PC-9 (cell line): ENCODE measurements at regions not wholly inside any gene's neighbourhood (a gene's known extent, or its start where the extent isn't known, plus 50 kb on each side); places are given as distances from the start of the nearest gene placed in this dataset.

Experiments
- BruUV-seq: library from RNA; stranded (reverse); fragments of 400-500 nt; replicated peaks from 2 replicates; lab custom pipeline; 2021; lab: Mats Ljungman, UMichigan
- CTCF ChIA-PET: fragments of 300-600 bp; sonication (Branson Sonifier 250); formaldehyde crosslinking; loops from one replicate; lab custom pipeline; 2022; ENCODE audit warnings: antibody characterized with exemption; lab: Charles Lee
- POLR2A ChIA-PET: fragments of 300-600 bp; sonication (Branson Sonifier 250); formaldehyde crosslinking; loops from one replicate; lab custom pipeline; 2022; ENCODE audit warnings: antibody characterized with exemption; ENCODE audit not compliant: unreplicated experiment; lab: Charles Lee
- DNase-seq, 2 experiments: peaks; one replicate each; pipeline versions ENCODE4 v3.0.0 to v3.0.0-alpha.2; 2015 to 2022; ENCODE audit warnings: mixed read lengths in 1 of 2
- H2AFZ ChIP-seq: fragments of 200-600 bp; sonication (generic); 2 replicates; pipeline ENCODE4 v1.8.1; 2017; ENCODE audit warnings: antibody characterized with exemption
- H3F3A ChIP-seq: fragments of 200-600 bp; sonication (generic); 2 replicates; pipeline ENCODE4 v1.8.1; 2017; ENCODE audit warnings: antibody characterized with exemption, mild to moderate bottlenecking, low read depth; ENCODE audit not compliant: insufficient read depth
- H3K27ac ChIP-seq: fragments of 200-600 bp; sonication (generic); 2 replicates; pipeline ENCODE4 v1.6.1; 2016; ENCODE audit warnings: mixed run types
- H3K27me3 ChIP-seq: fragments of 200-600 bp; sonication (generic); 2 replicates; pipeline ENCODE4 v1.6.1; 2016; ENCODE audit warnings: low read depth, mixed run types; ENCODE audit not compliant: insufficient read depth
- H3K36me3 ChIP-seq: fragments of 200-600 bp; sonication (generic); 2 replicates; pipeline ENCODE4 v1.6.1; 2016; ENCODE audit warnings: low read depth, mixed run types
- H3K4me1 ChIP-seq: fragments of 200-600 bp; sonication (generic); replicated peaks from 2 replicates; pipeline ENCODE4 v1.6.1; 2016; ENCODE audit warnings: mixed run types; ENCODE audit not compliant: insufficient read depth
- H3K4me2 ChIP-seq: fragments of 200-600 bp; sonication (generic); 2 replicates; pipeline ENCODE4 v1.6.1; 2017; ENCODE audit warnings: mixed run types
- H3K4me3 ChIP-seq: fragments of 200-600 bp; sonication (generic); 2 replicates; pipeline ENCODE4 v1.6.1; 2016; ENCODE audit warnings: mixed run types
- H3K79me2 ChIP-seq: fragments of 200-600 bp; sonication (generic); 2 replicates; pipeline ENCODE4 v1.6.1; 2017; ENCODE audit warnings: low read depth, mixed run types
- H3K9me2 ChIP-seq: fragments of 200-600 bp; sonication (generic); 2 replicates; pipeline ENCODE4 v1.8.1; 2017; ENCODE audit warnings: mild to moderate bottlenecking; ENCODE audit not compliant: insufficient read depth
- H3K9me3 ChIP-seq: fragments of 200-600 bp; sonication (generic); 2 replicates; pipeline ENCODE4 v1.8.1; 2016; ENCODE audit warnings: low read depth; ENCODE audit not compliant: insufficient read depth
- H4K20me1 ChIP-seq: fragments of 200-600 bp; sonication (generic); 2 replicates; pipeline ENCODE4 v1.8.1; 2017; ENCODE audit not compliant: insufficient read depth
- CTCF ChIP-seq: fragments of 200-600 bp; sonication (generic); conservative IDR thresholded peaks from 2 replicates; pipeline ENCODE4 v1.6.1; 2017; ENCODE audit warnings: mixed run types, antibody characterized with exemption, mild to moderate bottlenecking, moderate library complexity
- EZH2 ChIP-seq: fragments of 200-600 bp; sonication (generic); IDR thresholded peaks from 2 replicates; pipeline ENCODE4 v1.8.0; 2017; ENCODE audit warnings: antibody characterized with exemption, low read depth
- intact Hi-C: fragments of 100-400 bp; cut with micrococcal nuclease; formaldehyde crosslinking; loops from one replicate; pipeline ENCODE4 v1.10.0; 2022; ENCODE audit not compliant: unreplicated experiment

DNA sequence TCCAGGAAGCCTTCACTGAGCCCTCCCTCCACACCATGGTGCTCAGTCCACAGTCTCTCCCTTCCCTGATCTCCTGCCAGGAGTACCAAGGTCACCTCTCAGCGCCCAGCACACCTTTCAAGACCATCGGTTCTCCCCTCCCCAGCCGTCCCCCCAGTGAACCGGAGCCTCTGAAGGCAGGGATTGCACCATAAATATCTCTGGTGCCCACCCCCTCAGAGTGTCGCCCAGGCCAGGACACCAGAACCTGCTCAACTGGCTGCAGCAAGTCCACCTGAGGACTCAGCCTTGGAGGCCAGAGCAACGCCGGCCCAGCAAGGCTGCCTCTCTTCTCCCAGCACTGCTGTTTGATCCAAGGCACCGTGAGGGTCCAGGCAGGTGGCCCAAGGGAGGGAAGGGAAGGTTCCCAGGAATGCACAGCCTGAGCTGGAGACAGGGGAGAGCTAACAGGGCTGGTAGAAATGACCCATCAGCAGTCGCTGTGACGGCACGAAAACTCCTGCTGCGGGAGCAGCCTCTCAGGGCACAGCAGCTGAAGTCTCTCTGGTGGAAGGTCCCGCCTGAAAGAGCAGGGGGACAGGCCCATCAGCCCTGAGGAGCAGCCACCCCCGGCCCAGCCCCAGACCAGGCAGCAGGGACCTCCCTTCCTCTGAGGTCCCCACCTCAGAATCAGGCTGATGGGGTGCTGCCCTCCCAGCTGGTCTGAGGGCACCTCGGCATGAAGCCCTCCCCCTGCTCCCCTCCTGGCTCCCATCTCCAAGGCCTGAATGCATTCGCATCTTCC is 80.3 kb downstream of the BUD13 start:
- H3K79me2 ChIP-seq, result no peaks in the 10 kb centered on the region
- H2AFZ ChIP-seq, result no peak overlapping the region
- no peak overlapping the region for H3K4me2 ChIP-seq
- H3K4me1 ChIP-seq, result peaks cover 6% of the 10 kb centered on the region; the same call in 1 of the 2 replicates
- intact Hi-C loops, result loop anchor here (5.0 kb wide), 1 partner anchor 1355 kb away; no protein-coding TSS in a partner anchor
- TF ChIP-seq CTCF (no peak), EZH2 (no peak)
- no peaks in the 10 kb centered on the region for H3K36me3 ChIP-seq
- H3K9me2 ChIP-seq, result no peaks in the 10 kb centered on the region
- ChIA-PET POLR2A (interaction anchor here (0.6 kb wide), 1 partner anchor 55 kb away, joined by 4 read pairs; no protein-coding TSS in a partner anchor), CTCF (interaction anchor here (0.7 to 1.0 kb wide), 2 partner anchors 452 to 1358 kb away, joined by 4 to 6 read pairs; partner anchors contain the start of gene PAFAH1B2)
- no peak overlapping the region for H3K27ac ChIP-seq
- H3K27me3 ChIP-seq, result peaks cover 22% of the 10 kb centered on the region
- H3F3A ChIP-seq, result no peaks in the 10 kb centered on the region
- H3K9me3 ChIP-seq, result no peaks in the 10 kb centered on the region
- H3K4me3 ChIP-seq, result no peak overlapping the region
- DNase-seq, result no peak
- BruUV-seq, result no TSS peak
- H4K20me1 ChIP-seq, result no peaks in the 10 kb centered on the region

DNA sequence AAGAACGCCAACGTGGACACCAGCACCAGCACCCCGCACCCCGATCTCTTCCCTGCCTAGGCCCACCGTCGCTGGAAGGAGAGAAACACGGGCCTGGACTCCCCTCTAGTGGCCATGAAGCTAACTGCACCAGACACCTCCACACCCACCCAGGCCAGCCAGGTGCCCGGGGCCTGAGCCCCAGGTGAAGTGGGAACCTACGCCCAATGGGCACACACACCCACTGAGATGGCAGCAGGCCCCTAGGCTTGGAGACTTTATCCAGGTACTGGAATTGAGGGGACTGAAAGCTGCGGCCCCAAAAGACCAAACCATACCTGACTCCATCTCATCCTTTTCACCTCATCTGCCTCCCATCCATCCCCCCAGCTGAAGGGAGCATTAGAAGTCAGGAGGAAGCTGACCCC is 81.0 kb downstream of the BUD13 start:
- CTCF ChIA-PET, result interaction anchor here (0.7 to 1.0 kb wide), 2 partner anchors 453 to 1357 kb away, joined by 4 to 6 read pairs; partner anchors contain the start of gene PAFAH1B2
- Histone ChIP-seq H3K4me1 (peaks cover 2% of the 10 kb centered on the region; the same call in 1 of the 2 replicates), H4K20me1 (no peaks in the 10 kb centered on the region), H3K27me3 (peaks cover 21% of the 10 kb centered on the region), H3K36me3 (no peaks in the 10 kb centered on the region), H3K9me3 (no peaks in the 10 kb centered on the region), H3K27ac (no peak overlapping the region), H3K79me2 (no peaks in the 10 kb centered on the region), H2AFZ (no peak overlapping the region), H3K4me2 (no peak overlapping the region), H3K9me2 (no peaks in the 10 kb centered on the region), H3F3A (no peaks in the 10 kb centered on the region), H3K4me3 (no peak overlapping the region)
- intact Hi-C loops, result loop anchor here (5.0 kb wide), 1 partner anchor 1354 kb away; no protein-coding TSS in a partner anchor
- TF ChIP-seq EZH2 (no peak), CTCF (peak; percentile 98)
- peak in 1 of 2 experiments; percentile 44 for DNase-seq
- BruUV-seq, result no TSS peak
- POLR2A ChIA-PET, result interaction anchor here (0.6 kb wide), 1 partner anchor 56 kb away, joined by 4 read pairs; no protein-coding TSS in a partner anchor

DNA sequence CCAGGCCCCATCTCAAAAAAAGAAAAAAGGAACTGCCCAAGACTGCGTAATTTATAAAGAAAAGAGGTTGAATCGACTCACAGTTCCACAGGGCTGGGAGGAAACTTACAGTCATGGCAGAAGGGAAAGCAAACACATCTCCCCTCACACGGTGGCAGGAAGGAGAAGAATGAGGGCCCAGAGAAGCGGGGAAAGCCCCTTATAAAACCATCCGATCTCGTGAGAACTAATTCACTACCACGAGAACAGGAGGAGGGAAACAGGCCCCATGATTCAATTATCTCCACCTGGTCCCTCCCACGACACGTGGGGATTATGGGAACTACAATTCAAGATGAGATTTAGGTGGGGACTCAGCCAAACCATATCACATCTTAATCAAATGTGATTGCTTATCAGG is 82.2 kb downstream of the BUD13 start:
- Histone ChIP-seq H3F3A (no peaks in the 10 kb centered on the region), H3K79me2 (no peaks in the 10 kb centered on the region), H3K4me2 (no peak overlapping the region), H2AFZ (0 out of 2 replicates have a peak overlapping the region, but pooled peaks have one; percentile 1), H4K20me1 (no peaks in the 10 kb centered on the region), H3K9me2 (no peaks in the 10 kb centered on the region), H3K27me3 (peaks cover 32% of the 10 kb centered on the region), H3K4me1 (no peaks in the 10 kb centered on the region), H3K36me3 (no peaks in the 10 kb centered on the region), H3K27ac (no peak overlapping the region), H3K4me3 (no peak overlapping the region), H3K9me3 (no peaks in the 10 kb centered on the region)
- DNase-seq, result no peak
- ChIA-PET CTCF (no interaction called here), POLR2A (no interaction called here)
- TF ChIP-seq EZH2 (no peak), CTCF (no peak)
- BruUV-seq, result no TSS peak
- intact Hi-C loops, result loop anchor here (5.0 kb wide), 1 partner anchor 1353 kb away; no protein-coding TSS in a partner anchor
